Stomach (tissue), 8 donors: ENCODE measurements at regions not wholly inside any gene's neighbourhood (a gene's known extent, or its start where the extent isn't known, plus 50 kb on each side); places are given as distances from the start of the nearest gene placed in this dataset.

Experiments
- DNase-seq, 2 donors: peaks; one replicate each; pipeline versions ENCODE4 v3.0.0 to v3.0.0-alpha.2; 2013 to 2019
- H3K27ac ChIP-seq, 5 donors: fragments of 200-600 bp in 4 of 5; sonication (generic) in 4 of 5; one replicate each; pipeline ENCODE4 v1.5.1; 2013 to 2019; ENCODE audit warnings: mild to moderate bottlenecking in 1 of 5, moderate library complexity in 1 of 5
- H3K27me3 ChIP-seq, 3 donors: fragments of 200-600 bp; sonication (generic); one replicate each; pipeline ENCODE4 v1.5.1; 2017 to 2019; ENCODE audit warnings: mixed run types in 1 of 3
- H3K36me3 ChIP-seq, 4 donors: fragments of 200-600 bp; sonication (generic); 1 replicate in 3 of 4; 2 replicates in 1 of 4; pipeline ENCODE4 v1.5.1; 2016 to 2019
- H3K4me1 ChIP-seq, 4 donors: fragments of 200-600 bp; sonication (generic); one replicate each; pipeline ENCODE4 v1.5.1; 2016 to 2019
- H3K4me3 ChIP-seq, 4 donors: fragments of 200-600 bp; sonication (generic) in 3 of 4; one replicate each; pipeline ENCODE4 v1.5.1; 2016 to 2019; ENCODE audit warnings: mild to moderate bottlenecking in 1 of 4
- H3K9me3 ChIP-seq, 4 donors: fragments of 200-600 bp; sonication (generic); one replicate each; pipeline ENCODE4 v1.5.1; 2016 to 2019
- EP300 ChIP-seq: sonication (generic); formaldehyde crosslinking; IDR thresholded peaks from one replicate; pipeline ENCODE4 v1.6.1; 2017; ENCODE audit warnings: antibody characterized with exemption
- POLR2A ChIP-seq, 4 donors: fragments of 450-650 bp; IDR thresholded peaks; one replicate each; pipeline ENCODE4 v1.6.1; 2016; ENCODE audit warnings: antibody characterized with exemption in 4 of 4, control low read depth in 2 of 4, mild to moderate bottlenecking in 1 of 4, moderate library complexity in 1 of 4
- POLR2AphosphoS5 ChIP-seq, 3 donors: sonication (generic); formaldehyde crosslinking; IDR thresholded peaks; one replicate each; pipeline ENCODE4 v1.6.1; 2016; ENCODE audit warnings: antibody characterized with exemption in 3 of 3
- WGBS, 5 donors: extraction: QIAGEN DNeasy Blood & Tissue Kit in 3 of 5; methylation state at CpG; one replicate each; pipeline versions ENCODE4 v1.1.5 to v1.1.7; 2013 to 2018; 5-methylcytosine and 5-hydroxymethylcytosine counted together
- intact Hi-C: fragments of 100-400 bp; cut with DNase I; formaldehyde crosslinking; loops from one replicate; pipeline ENCODE4 v1.15.1; 2023; ENCODE audit warnings: low total_unique reads
- TF ChIP-seq, protein P1 (sequence below), 7 experiments: fragments of 450-650 bp in 4 of 7; fragments of 200-600 bp in 3 of 7; sonication (generic) in 3 of 7; IDR thresholded peaks; one replicate each; pipeline ENCODE4 v1.5.1; 2016 to 2019; ENCODE audit warnings: antibody characterized with exemption in 7 of 7, control low read depth in 2 of 7, mild to moderate bottlenecking in 1 of 7
- donor health status: healthy with polysubstance abuse.
- donor health status: Bipolar disorder and iron deficiency.
- donor health status: healthy.

GRCh38 chr21:43346551-43346950 is 80.4 kb downstream of the SIK1 start:
- 89 to 98% (median 92%) methylated on average over 6 to 13 of the region's 13 CpGs for WGBS, 5 donors
- no peaks in the 10 kb centered on the region for H3K27me3 ChIP-seq
- H3K36me3 ChIP-seq = no peaks in the 10 kb centered on the region
- no peak for TF ChIP-seq POLR2A (IDR thresholded peaks at IDR 0.05)
- no peak for TF ChIP-seq POLR2AphosphoS5 (IDR thresholded peaks at IDR 0.05)
- TF ChIP-seq, protein P1, sequence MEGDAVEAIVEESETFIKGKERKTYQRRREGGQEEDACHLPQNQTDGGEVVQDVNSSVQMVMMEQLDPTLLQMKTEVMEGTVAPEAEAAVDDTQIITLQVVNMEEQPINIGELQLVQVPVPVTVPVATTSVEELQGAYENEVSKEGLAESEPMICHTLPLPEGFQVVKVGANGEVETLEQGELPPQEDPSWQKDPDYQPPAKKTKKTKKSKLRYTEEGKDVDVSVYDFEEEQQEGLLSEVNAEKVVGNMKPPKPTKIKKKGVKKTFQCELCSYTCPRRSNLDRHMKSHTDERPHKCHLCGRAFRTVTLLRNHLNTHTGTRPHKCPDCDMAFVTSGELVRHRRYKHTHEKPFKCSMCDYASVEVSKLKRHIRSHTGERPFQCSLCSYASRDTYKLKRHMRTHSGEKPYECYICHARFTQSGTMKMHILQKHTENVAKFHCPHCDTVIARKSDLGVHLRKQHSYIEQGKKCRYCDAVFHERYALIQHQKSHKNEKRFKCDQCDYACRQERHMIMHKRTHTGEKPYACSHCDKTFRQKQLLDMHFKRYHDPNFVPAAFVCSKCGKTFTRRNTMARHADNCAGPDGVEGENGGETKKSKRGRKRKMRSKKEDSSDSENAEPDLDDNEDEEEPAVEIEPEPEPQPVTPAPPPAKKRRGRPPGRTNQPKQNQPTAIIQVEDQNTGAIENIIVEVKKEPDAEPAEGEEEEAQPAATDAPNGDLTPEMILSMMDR (IDR thresholded peaks at IDR 0.05) = no peak
- no peak for TF ChIP-seq EP300
- peak overlapping the region in 1 of 5 donors; percentile 2 for H3K27ac ChIP-seq
- H3K4me1 ChIP-seq = peaks cover 23 to 39% (median 36%) of the 10 kb centered on the region in 4 donors
- DNase-seq = no peak
- intact Hi-C loops = no loop called here
- H3K4me3 ChIP-seq = no peak overlapping the region
- H3K9me3 ChIP-seq = no peaks in the 10 kb centered on the region

DNA sequence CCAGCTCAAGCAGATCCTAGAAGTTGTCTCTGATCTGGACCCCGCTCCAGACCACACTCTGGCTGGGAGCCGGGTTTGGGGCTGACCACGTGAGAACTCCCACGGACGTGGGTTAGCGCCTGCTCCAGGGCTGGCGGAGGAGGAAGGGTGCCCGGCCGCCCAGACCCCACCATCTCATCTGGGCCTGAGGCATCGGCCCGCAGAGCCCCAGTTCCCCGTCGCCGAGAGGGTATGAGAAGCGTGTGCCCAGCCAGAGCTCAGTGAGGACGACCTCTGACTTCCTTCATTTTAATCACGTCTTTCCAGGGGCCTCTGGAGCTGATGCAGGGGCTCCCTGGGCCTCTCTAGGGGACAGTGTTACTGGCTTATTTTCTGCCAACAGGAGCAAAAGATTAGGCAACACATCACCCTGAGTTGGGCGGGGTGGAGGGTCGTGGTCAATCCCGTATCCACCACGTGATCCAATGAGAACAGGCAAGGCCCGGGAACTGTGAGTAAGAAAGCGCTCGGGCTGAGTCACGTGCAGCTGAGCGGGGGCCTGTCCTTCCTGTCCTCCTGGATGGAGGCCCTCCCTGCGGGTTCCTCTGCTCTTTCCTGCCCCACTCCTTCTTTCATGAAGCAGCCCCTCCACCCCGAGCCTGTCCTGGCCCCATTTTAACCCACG is 81.1 kb downstream of the SIK1 start:
- peak overlapping the region in 4 of 5 donors; percentile 85 to 94 (median 89) for H3K27ac ChIP-seq
- peaks cover 30 to 46% (median 42%) of the 10 kb centered on the region in 4 donors for H3K4me1 ChIP-seq
- no peaks in the 10 kb centered on the region for H3K9me3 ChIP-seq
- TF ChIP-seq POLR2A (IDR thresholded peaks at IDR 0.05) (no peak), EP300 (no peak), POLR2AphosphoS5 (IDR thresholded peaks at IDR 0.05) (no peak)
- TF ChIP-seq, protein P1 (IDR thresholded peaks at IDR 0.05) = no peak
- no peak overlapping the region for H3K4me3 ChIP-seq
- H3K36me3 ChIP-seq = no peaks in the 10 kb centered on the region
- H3K27me3 ChIP-seq = no peaks in the 10 kb centered on the region
- DNase-seq = no peak
- WGBS, 5 donors = 80 to 86% (median 83%) methylated on average over 25 to 29 of the region's 29 CpGs
- intact Hi-C loops = no loop called here

GRCh38 chr21:43345046-43345745 is 81.7 kb downstream of the SIK1 start:
- Histone ChIP-seq H3K9me3 (no peaks in the 10 kb centered on the region), H3K27ac (peak overlapping the region; percentile 85 to 94 (median 91)), H3K27me3 (peaks cover 0 to 1% (median 0%) of the 10 kb centered on the region in 3 donors), H3K4me1 (peaks cover 30 to 53% (median 47%) of the 10 kb centered on the region in 4 donors), H3K36me3 (no peaks in the 10 kb centered on the region), H3K4me3 (no peak overlapping the region)
- intact Hi-C loops = no loop called here
- DNase-seq = no peak
- no peak for TF ChIP-seq POLR2A (IDR thresholded peaks at IDR 0.05)
- TF ChIP-seq, protein P1 (IDR thresholded peaks at IDR 0.05) = no peak
- no peak for TF ChIP-seq EP300
- no peak for TF ChIP-seq POLR2AphosphoS5 (IDR thresholded peaks at IDR 0.05)
- 45 to 88% (median 76%) methylated on average over 15 to 31 of the region's 31 CpGs for WGBS, 5 donors

DNA sequence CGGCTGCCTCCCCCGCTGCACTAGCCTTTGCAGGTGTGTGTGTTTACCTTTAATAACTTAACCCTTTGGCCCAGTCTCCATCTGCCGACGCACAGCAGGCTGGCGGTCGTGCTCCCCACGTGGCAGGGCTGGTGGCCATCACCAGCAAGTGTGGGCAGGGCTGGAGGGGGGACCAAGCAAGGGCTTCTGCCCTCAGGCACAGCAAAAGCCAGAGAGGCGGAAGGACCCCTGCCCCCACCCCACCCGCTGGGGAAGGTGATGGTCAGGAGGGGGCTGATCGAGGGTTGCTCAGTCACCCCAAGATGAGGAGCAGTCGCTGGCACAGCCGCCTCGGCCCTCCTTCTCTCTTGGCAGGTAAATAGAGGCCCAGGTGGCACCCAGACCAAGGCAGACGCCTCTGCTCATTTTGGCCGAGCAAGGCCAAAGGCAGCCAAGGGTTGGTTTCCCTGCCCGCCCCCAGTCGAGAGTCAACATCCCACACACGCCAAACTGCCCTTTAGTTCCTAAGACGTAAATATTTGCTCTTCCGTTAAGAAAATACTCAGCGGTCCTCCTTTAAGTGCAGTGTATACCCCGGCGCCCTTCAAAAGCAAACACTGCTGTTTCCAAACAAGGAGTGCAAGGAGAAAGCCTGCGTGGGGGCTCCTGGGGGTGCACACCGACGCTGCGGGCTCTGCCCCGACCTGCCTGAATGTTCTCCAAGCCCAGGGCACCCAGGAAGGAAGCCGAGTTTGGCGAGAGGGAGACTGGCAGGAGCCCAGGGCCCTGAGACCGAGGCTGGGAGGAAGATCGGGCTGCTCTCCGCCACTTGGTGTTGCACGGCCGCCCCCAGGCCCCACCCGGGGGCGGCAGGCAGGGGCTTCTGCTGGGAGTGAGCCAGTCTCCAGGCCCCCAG is 82.7 kb downstream of the SIK1 start:
- peak; percentile 89 to 90 for DNase-seq
- peaks cover 0 to 10% (median 0%) of the 10 kb centered on the region in 3 donors for H3K27me3 ChIP-seq
- WGBS, 5 donors = 17 to 45% (median 32%) methylated on average over 28 to 37 of the region's 37 CpGs
- peak overlapping the region; percentile 85 to 94 (median 91) for H3K27ac ChIP-seq
- no peaks in the 10 kb centered on the region for H3K9me3 ChIP-seq
- H3K36me3 ChIP-seq = no peaks in the 10 kb centered on the region
- intact Hi-C loops = no loop called here
- peak overlapping the region in 2 of 4 donors; percentile 8 to 15 for H3K4me3 ChIP-seq
- TF ChIP-seq, protein P1 (IDR thresholded peaks at IDR 0.05) = no peak
- TF ChIP-seq POLR2AphosphoS5 (IDR thresholded peaks at IDR 0.05) = peak in 2 of 3 donors; percentile 56 to 77
- peaks cover 30 to 53% (median 45%) of the 10 kb centered on the region in 4 donors for H3K4me1 ChIP-seq
